ENCODE measurements at regions not wholly inside any gene's neighbourhood (a gene's known extent, or its start where the extent isn't known, plus 50 kb on each side); places are given as distances from the start of the nearest gene placed in this dataset.
A peak's percentile ranks its signal among the peaks of the same experiment; 100 is the strongest.

DNA sequence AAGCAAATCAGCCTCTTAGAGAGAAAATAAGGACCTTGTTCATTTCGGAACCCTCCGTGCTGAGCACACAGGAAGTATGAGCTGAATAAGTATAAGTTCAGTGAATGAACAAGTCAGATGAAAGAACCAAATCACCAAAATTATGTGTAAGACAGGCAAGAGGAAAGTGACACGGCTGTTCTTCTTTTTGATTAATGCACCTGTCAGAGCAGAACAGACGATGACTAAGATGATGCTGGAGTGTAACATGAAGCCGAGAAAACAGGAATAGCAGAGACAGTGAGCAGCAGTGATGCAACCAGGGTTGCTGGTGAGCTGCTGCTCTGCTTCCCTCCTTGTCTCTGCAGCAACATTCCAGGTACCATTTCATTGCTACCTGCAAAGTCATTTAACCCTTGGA is 861.1 kb downstream of the GALC start:
- intact Hi-C loops (cut with micrococcal nuclease) = no loop called here
- Histone ChIP-seq H3K14ac (replicated peaks; ENCODE audit: low read depth, low read length) (no peak overlapping the region), H3K56ac (ENCODE audit: extremely low read depth, insufficient read depth, low read length) (no peak overlapping the region), H3K36me3 (ENCODE audit: control insufficient read depth, insufficient read depth, low read length) (no peaks in the 10 kb centered on the region), H3K9me3 (ENCODE audit: control insufficient read depth, insufficient read depth, low read length) (no peaks in the 10 kb centered on the region), H3K27me3 (ENCODE audit: control insufficient read depth, insufficient read depth, low read length) (no peaks in the 10 kb centered on the region), H3K4me1 (ENCODE audit: control insufficient read depth, insufficient read depth, low read length) (0 out of 2 replicates have a peak, but pooled peaks cover 2% of the 10 kb centered on the region), H3K79me1 (ENCODE audit: low read depth in 1 of 2, low read length in 2 of 2) (no peaks in the 10 kb centered on the region), H4K8ac (ENCODE audit: low read depth in 2 of 2, low read length in 2 of 2) (no peak overlapping the region), H2BK15ac (ENCODE audit: low read depth, low read length) (no peak overlapping the region), H2BK5ac (ENCODE audit: low read depth, low read length, poor library complexity, severe bottlenecking) (no peak overlapping the region), H3K4me2 (ENCODE audit: low read depth, low read length) (no peak overlapping the region; the same call in 1 of the 2 replicates), H2AK5ac (ENCODE audit: low read depth, low read length) (no peak overlapping the region), H2AFZ (replicated peaks; ENCODE audit: low read length, poor library complexity) (peak overlapping the region; percentile 54), H3K18ac (ENCODE audit: low read depth, low read length) (no peak overlapping the region; the same call in 1 of the 2 replicates), H3K4me3 (ENCODE audit: insufficient read depth, low read depth, low read length) (no peak overlapping the region), H2BK120ac (ENCODE audit: low read depth, low read length) (no peak overlapping the region), H3K23ac (ENCODE audit: low read depth, low read length) (no peak overlapping the region), H2BK20ac (ENCODE audit: low read depth, low read length) (no peak overlapping the region), H3K9ac (ENCODE audit: low read depth, low read length) (no peak overlapping the region), H4K20me1 (ENCODE audit: insufficient read depth, low read length) (no peaks in the 10 kb centered on the region), H3K9me1 (ENCODE audit: insufficient read depth, low read length) (no peaks in the 10 kb centered on the region), H4K91ac (ENCODE audit: insufficient read depth, low read depth, low read length) (no peak overlapping the region), H4K5ac (ENCODE audit: low read depth, low read length) (no peak overlapping the region), H2AK9ac (replicated peaks; ENCODE audit: low read depth, low read length, poor library complexity) (peak overlapping the region; percentile 45), H3K27ac (ENCODE audit: insufficient read depth, low read length) (no peak overlapping the region), H3K4ac (ENCODE audit: low read depth, low read length) (no peak overlapping the region)
- POLR2A ChIA-PET (ENCODE audit: unreplicated experiment) = interaction anchor here (1.1 kb wide), 1 partner anchor 17 kb away, joined by 3 read pairs; no protein-coding TSS in a partner anchor
- in situ Hi-C loops (cut with MboI; ENCODE audit: low sequenced_read_pairs) = no loop called here
- CTCF ChIA-PET = no interaction called here
- no TSS peak for BruUV-seq (replicated peaks)
- TF ChIP-seq SMC3 (IDR thresholded peaks at IDR 0.05; ENCODE audit: low read depth, low read length) = no peak
- TF ChIP-seq CTCF (conservative IDR thresholded peaks at IDR 0.05; ENCODE audit: low read depth, low read length) = no peak
- no peak for TF ChIP-seq MAFK (IDR thresholded peaks at IDR 0.05; ENCODE audit: low read depth, low read length)
- TF ChIP-seq RAD21 (IDR thresholded peaks at IDR 0.05; ENCODE audit: low read length) = no peak
- no peak for TF ChIP-seq USF2 (IDR thresholded peaks at IDR 0.05; ENCODE audit: low read depth, low read length)
- no peak for TF ChIP-seq BHLHE40 (IDR thresholded peaks at IDR 0.05; ENCODE audit: low read depth, low read length)
- TF ChIP-seq FOS (IDR thresholded peaks at IDR 0.05; ENCODE audit: low read depth, low read length) = peak; percentile 40; the same call in 1 of the 2 replicates
- no peak for TF ChIP-seq MAZ (IDR thresholded peaks at IDR 0.05; ENCODE audit: borderline replicate concordance, low read depth, low read length)
- no peak for TF ChIP-seq POLR2A (IDR thresholded peaks at IDR 0.05; ENCODE audit: low read depth, low read length)
- TF ChIP-seq, protein P1, sequence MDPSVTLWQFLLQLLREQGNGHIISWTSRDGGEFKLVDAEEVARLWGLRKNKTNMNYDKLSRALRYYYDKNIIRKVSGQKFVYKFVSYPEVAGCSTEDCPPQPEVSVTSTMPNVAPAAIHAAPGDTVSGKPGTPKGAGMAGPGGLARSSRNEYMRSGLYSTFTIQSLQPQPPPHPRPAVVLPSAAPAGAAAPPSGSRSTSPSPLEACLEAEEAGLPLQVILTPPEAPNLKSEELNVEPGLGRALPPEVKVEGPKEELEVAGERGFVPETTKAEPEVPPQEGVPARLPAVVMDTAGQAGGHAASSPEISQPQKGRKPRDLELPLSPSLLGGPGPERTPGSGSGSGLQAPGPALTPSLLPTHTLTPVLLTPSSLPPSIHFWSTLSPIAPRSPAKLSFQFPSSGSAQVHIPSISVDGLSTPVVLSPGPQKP (IDR thresholded peaks at IDR 0.05; ENCODE audit: borderline replicate concordance, low read depth, low read length) = no peak
- peak; percentile 92 for TF ChIP-seq CEBPB (IDR thresholded peaks at IDR 0.05; ENCODE audit: low read depth, low read length)
- TF ChIP-seq MXI1 (IDR thresholded peaks at IDR 0.05; ENCODE audit: borderline replicate concordance, low read depth, low read length) = no peak
- TF ChIP-seq CHD1 (IDR thresholded peaks at IDR 0.05; ENCODE audit: low read depth, low read length) = no peak
- no peak for TF ChIP-seq RFX5 (IDR thresholded peaks at IDR 0.05; ENCODE audit: low read depth, low read length)
- dilution Hi-C loops (cut with HindIII; ENCODE audit: low sequenced_read_pairs, unreplicated experiment) = no loop called here
- ATAC-seq (ENCODE audit: low read depth) (peak; percentile 64), DNase-seq (peak; percentile 74)
- no CpG with 5 or more reads among the region's 5 CpGs for WGBS, 2 experiments (ENCODE audit: extremely low coverage in 2 of 2, insufficient read length in 1 of 2)

All from IMR-90 (cell line).